NCI-H345 (cell line): ENCODE measurements at regions not wholly inside any gene's neighbourhood (a gene's known extent, or its start where the extent isn't known, plus 50 kb on each side); places are given as distances from the start of the nearest gene placed in this dataset.

Experiments
- DNase-seq: peaks from one replicate; lab custom pipeline; 2025; lab: John Stamatoyannopoulos, UW

DNA sequence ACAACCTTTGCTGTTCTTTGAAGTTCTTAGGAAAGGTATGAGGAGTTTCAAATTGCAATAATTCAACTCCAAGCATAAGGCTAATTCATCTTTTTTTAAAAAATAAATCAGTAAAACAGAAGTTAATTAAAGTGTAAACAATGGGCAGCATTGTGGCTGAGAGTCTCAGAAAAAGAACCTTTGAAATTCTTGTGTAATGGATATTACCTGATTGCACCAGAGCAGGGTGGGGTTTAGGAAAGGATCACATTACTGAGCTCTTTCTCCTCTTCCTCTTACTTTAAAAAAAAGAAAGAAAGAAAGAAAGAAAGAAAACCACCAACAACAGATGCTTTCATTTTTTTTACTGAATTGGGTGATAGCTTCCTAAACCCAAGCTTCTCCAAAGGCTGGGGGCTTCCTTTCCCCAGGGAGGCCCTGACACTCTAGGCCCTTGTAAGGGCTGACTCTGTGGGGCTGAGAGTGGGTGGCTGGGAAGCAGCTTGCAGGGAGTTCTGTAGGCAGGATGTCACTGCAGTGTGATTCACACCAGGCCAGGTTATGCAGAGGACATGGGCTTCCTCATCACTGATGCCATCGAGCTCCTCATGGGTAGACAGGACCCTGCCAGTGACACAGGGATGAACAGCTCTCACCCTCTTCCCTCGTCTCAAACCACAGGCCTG, 564.5 kb downstream of the FGF9 start:
- DNase-seq, result no peak

DNA sequence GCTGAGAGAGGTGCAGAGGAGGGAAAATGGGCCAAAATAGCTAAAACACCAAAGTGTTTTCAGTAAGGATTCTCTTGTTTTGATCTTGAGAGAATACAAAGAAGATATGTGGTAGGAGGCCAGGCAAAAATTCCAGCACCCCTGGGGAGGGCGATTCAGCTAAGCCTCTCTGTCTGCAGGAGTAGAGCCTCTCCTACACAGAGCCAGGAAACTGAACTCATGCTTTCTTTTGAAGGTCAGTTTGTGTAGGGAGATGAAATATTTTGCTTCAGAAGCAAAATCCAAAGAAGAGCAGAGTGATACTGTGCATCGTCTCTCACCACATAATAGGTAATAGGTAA, 565.0 kb downstream of the FGF9 start:
- DNase-seq, result no peak

DNA sequence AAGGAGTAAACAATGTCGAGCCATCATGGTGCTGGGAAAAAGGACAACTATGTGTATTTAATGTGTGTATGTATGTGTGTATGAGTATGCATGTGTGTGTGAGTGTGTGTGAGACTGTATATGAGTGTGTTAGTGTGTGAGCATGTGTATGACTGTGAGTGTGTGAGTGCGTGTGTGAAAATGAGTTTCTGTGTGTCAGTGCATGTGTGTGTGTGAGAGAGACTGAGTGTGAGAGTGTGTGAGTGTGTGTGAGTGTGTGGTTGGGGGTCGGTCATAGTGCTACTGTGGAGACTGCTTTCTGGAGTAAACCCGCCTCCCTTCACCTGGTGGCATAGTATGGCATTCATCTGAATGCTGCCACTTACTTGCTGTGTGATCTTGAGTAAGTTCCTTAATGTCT, 567.4 kb downstream of the FGF9 start:
- no peak for DNase-seq

DNA sequence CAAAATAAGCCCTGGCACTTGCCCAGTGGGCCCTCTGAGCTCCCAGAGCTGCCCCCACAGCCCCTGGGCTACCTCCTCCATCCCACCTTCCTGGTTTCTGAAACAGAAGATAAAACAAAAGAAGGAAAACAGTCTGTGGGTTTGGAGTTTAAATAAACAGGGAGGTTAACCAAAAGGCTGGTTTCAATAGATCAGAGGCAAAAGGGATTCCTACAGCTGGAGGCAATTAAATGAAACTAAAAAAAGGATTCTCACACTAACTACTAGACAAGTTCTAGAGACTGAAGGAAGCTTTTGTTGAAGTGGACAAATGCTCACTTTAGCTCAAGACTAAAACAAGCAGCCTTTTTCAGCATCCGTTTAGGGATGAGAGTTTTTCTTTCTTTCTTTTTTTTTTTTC, 569.8 kb downstream of the FGF9 start:
- DNase-seq, result no peak

DNA sequence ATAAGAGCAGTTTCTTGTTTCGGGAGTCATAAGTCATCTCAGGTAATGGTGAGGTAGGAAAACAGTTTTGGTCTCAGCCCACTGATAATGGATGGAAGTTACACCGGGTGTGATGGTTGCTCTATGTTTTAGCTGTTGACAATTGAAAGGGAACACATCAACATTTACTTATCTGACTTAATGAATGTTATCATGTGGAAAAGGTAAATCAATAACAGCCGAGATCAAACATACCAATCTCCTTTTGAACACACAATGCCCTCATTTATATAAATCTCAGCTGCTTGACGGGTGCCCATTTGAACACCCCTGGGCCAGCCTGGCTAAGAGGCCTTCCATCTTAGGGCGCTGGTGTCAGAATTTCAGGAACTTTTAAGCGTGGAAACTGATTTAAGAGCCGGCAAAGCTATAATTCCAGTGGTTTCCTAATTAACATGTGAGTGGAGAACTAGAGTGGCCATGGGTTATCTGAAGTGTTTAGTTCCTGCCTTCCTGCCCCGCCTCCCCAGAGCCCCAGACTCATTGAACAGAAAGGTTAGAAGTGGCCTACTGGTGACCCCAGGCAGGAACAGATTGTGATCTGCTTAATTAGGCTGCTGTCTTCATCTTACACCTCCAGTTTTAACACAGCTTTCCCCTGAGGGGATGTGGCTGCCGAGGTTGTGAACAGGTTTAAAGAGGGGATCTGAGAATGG, 572.7 kb downstream of the FGF9 start:
- DNase-seq, result no peak

DNA sequence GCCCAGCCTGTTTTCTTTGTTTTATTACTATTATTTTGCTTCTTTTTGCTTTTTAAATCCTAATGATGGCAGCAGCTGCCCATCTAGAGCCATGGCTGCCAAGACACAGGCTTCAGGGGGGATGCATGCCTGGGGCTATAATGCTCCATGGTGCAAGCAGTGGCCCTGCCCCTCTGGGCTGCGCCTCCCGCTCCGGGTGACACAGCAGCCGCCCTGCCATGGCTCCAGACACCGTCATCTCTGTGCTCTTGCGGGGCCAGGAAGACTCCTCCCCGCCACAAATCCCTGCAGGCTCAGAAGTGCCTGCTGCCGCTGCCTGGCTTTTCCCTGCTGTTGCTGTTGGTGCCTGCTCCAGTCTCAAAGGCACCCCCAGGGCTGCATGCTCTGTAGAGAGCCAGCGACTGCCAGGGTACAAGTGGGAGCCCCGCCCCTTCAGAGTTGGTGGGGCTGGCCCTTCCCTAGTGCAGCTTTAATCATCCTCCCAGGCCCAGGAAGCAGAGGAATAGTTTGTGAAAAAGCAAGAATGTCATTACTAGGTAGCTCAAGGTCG, 581.5 kb downstream of the FGF9 start:
- DNase-seq, result no peak

GRCh38 chr13:22253107-22253506, 582.2 kb downstream of the FGF9 start:
- no peak for DNase-seq

DNA sequence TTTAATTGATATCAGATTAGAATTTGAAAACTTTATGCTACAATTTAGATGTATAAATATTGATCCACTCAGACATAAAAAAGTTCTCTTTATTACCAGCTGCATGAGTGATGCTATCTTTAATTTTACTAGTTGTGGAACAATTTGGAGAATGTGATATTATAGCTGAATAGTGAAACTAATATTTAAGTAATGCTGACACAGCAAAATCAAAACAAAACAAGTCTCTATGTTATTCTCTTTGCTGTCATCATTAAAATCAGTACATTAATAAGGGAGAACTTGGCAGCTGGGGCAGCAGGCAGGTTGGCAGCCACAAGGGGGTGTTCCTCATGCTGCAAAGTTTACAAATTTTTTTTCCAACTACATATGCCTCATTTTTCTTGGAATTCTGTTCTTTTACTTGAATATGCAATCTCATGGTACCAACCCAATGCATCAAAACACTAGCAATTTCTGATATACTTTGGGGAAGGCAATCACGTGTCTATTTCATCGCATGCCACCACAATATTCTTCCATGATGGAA, 585.3 kb downstream of the FGF9 start:
- no peak for DNase-seq

DNA sequence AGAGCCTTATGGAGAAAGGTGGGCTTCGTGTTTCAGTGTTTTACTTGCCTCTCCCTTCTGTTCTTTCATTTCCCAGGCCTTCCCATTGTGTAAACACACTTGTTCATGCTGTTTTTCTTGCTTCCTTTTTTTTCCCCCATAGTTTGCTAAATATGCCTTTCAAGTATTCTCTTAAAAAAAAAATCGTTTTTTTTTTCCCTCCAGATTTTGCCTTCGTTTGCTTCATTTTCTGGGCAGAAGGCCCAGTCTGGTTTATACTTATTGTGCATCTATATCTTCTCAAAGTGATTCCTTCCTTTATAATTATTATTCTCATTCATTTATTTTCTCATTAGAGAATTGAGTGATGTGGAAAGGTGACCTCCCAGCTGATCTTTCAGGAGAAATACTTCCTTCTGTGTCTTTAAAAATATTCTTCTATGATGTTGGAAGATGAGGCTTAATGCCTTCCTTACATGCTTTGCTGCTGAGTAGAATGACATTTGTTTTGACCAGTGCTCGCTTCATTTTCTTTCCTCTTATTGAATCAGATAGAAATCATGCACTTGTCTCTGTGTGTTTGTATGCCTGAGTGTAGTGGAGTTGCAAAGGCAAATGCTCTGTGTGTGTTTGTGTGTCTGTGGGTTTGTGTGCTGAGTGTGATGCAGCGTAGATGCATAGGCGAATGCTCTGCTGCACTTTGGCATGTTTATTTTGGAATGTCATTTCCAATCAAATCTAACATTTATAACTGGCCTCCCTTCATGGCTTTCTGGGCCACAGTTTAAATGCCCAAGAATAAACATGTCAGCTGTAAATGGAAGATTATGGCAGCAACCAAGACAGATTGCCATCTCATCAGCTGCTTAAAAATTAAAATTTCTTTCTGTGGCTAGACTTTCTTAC, 591.4 kb downstream of the FGF9 start:
- DNase-seq, result no peak

- DNase-seq, result no peak
Measured at GRCh38 chr13:22263185-22263584, 592.3 kb downstream of the FGF9 start.

DNA sequence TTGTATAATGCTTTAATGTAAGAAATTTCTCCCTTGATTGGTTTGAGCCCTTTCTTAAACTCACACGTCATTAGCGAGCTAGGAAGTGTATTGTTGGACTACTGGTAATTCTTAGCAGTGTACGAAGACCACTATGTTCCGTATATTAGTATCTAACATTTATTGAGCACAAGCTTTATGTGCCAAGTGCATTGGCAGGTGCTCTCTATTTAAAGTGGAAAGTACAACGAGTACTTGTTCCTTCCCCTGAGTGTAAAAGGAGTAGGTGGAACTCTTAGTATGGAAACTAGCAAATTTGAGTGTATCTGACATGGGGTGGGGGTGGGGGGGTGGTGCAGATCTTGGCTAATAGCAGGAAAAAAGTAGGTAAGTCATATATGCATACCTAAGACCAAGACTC, 594.7 kb downstream of the FGF9 start:
- no peak for DNase-seq

DNA sequence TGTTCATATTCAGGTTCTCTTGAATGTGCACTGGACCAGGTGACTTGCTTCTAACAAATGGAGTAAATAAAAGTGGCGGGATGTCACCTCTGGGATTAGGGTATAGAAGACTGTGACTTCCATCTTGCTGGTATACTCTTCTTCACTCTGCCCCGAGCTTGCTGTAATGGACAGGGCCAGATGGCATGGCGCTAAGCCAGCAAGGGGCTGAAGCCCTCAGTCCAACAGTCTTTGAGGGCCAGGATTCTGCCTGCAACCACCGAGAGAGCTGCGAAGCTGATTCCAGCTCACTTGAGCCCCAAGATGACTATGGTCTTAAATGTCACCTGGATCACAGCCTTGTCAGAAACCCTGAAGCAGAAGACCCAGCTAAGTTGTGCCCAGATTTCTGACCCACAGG, 600.0 kb downstream of the FGF9 start:
- DNase-seq, result no peak

DNA sequence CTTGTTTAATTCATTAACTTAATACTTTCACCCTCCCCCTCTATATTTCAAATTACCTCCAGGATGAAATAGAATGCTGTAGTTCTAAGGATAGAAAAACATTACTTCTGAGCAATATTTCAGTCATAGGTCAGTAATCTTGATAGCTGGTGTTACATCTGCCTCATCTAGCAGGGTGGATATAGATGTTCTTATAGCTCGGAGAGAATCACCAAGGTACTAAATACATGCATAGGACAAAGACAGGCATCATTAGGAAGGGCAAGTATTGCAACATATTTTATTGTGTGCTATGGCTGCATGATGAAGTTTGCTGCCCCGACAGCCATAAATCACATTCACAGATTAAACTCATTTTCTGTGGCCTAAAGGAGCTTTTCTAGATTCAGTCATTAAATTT, 601.0 kb downstream of the FGF9 start:
- DNase-seq, result no peak

DNA sequence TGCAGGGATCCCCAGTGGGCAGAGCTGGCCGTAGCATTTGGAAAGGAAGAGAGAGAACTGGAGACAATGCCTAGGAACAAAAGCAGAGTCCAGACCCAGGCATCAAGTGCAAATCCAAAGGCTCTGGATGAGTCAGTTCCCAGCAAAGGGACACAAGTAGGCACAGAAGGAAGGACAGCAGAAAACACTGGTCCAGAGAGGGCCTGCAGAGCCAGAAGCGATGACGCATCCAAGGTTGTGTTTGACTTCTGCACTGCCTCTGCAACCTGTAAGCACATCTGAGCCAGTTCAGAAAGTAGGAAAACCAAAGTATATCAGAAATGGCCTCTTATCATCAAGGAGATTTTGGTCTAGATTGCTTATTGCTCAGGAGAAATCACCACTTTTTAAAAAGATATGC, 604.5 kb downstream of the FGF9 start:
- no peak for DNase-seq

GRCh38 chr13:22276616-22277015, 605.7 kb downstream of the FGF9 start:
- no peak for DNase-seq

GRCh38 chr13:22278336-22278929, 607.6 kb downstream of the FGF9 start:
- DNase-seq, result peak; percentile 44

GRCh38 chr13:22285867-22286266, 615.0 kb downstream of the FGF9 start:
- no peak for DNase-seq

- no peak for DNase-seq
Measured at GRCh38 chr13:22286338-22286737, 615.5 kb downstream of the FGF9 start.

DNA sequence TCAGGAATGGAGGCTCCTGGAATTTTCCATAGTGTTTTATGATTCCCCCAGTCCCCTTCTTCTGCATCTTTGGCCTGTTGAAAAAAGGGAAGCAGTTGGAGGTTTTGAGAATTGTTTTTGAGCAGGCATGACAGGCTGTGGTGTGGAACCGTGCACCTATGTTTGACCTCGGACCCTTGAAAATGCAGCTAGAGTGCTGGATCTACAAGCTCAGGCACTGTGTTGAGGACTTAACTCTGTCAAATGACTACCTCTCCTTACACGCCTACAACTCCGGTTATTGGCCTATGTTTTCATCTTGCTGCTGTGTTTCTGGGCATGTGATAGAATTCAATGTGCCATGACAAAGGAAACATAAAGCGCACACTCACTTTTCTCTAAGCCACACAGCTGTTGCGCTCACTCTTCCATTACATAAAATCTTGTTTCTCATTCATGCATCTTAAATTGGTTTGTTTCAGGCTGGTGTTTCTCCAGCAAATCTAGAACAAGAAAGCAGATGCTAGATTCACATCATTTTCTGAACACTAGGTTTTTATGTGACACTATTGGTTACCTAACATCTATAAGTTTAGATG, 616.6 kb downstream of the FGF9 start:
- DNase-seq, result no peak

DNA sequence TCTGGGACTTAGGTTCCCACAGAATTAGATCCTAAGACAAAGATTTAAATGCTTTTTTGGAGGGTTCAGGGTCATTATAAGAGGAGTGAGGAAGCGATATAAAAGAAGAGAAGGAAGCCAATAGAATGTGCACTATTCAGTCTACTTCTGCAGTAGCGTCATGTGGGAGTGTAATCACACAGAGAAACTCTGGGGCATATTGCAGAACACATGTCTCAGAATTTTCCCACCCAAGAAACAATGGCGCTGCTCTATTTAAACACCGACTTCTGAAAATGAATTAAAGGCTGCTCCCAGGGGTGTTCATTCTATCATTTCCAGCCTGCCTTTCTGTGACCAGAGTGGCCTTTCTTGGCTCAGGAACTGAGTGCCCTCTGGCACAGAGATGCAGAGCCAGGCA, 617.6 kb downstream of the FGF9 start:
- DNase-seq, result no peak

- DNase-seq, result no peak
Measured at GRCh38 chr13:22289711-22290110, 618.8 kb downstream of the FGF9 start.

GRCh38 chr13:22298530-22298929, 627.7 kb downstream of the FGF9 start:
- no peak for DNase-seq
